ENCODE measurements at regions not wholly inside any gene's neighbourhood (a gene's known extent, or its start where the extent isn't known, plus 50 kb on each side); places are given as distances from the start of the nearest gene placed in this dataset.
"Not testable (repeated sequence)": the region's sequence is repeated elsewhere in the genome, so short reads cannot be mapped to it uniquely, and the experiment has no call there.

GRCh38 chr22:22180738-22181285 is 63.8 kb upstream of the VPREB1 start:
- CTCF ChIA-PET = interaction anchor here (1.5 to 9.7 kb wide), 4 partner anchors 13 to 24 kb away, joined by 3 to 57 read pairs (median 8); no protein-coding TSS in a partner anchor
- no peaks in the 10 kb centered on the region for H3K4me1 Mint-ChIP-seq (ENCODE audit: low read depth)
- peaks cover 37% of the 10 kb centered on the region for H3K27me3 Mint-ChIP-seq
- H3K9me3 Mint-ChIP-seq = no peaks in the 10 kb centered on the region
- no peaks in the 10 kb centered on the region for H3K36me3 Mint-ChIP-seq
- no peak for DNase-seq
- no peak overlapping the region for H3K4me3 Mint-ChIP-seq
- POLR2A ChIA-PET = no interaction called here
- no peak overlapping the region for H3K27ac Mint-ChIP-seq
- intact Hi-C loops (cut with micrococcal nuclease) = no loop called here

GRCh38 chr22:22179858-22180257 is 64.7 kb upstream of the VPREB1 start:
- no peak overlapping the region for H3K27ac Mint-ChIP-seq
- no peaks in the 10 kb centered on the region for H3K36me3 Mint-ChIP-seq
- H3K4me3 Mint-ChIP-seq = no peak overlapping the region
- POLR2A ChIA-PET = no interaction called here
- no peaks in the 10 kb centered on the region for H3K4me1 Mint-ChIP-seq (ENCODE audit: low read depth)
- DNase-seq = no peak
- CTCF ChIA-PET = interaction anchor here (0.7 to 9.7 kb wide), 7 partner anchors 14 to 119 kb away, joined by 3 to 57 read pairs (median 3); no protein-coding TSS in a partner anchor
- intact Hi-C loops (cut with micrococcal nuclease) = no loop called here
- peaks cover 36% of the 10 kb centered on the region for H3K27me3 Mint-ChIP-seq
- H3K9me3 Mint-ChIP-seq = no peaks in the 10 kb centered on the region

- Mint-ChIP-seq H3K27ac (no peak overlapping the region), H3K36me3 (no peaks in the 10 kb centered on the region), H3K4me3 (no peak overlapping the region), H3K9me3 (no peaks in the 10 kb centered on the region), H3K27me3 (peaks cover 34% of the 10 kb centered on the region), H3K4me1 (ENCODE audit: low read depth) (no peaks in the 10 kb centered on the region)
- ChIA-PET CTCF (interaction anchor here (1.5 to 9.7 kb wide), 4 partner anchors 22 to 118 kb away, joined by 3 to 57 read pairs (median 6); no protein-coding TSS in a partner anchor), POLR2A (no interaction called here)
- no peak for DNase-seq
- intact Hi-C loops (cut with micrococcal nuclease) = no loop called here
Measured at GRCh38 chr22:22178992-22179391, 65.6 kb upstream of the VPREB1 start.

GRCh38 chr22:22178355-22178965 is 66.1 kb upstream of the VPREB1 start:
- Mint-ChIP-seq H3K9me3 (no peaks in the 10 kb centered on the region), H3K4me3 (no peak overlapping the region), H3K4me1 (ENCODE audit: low read depth) (no peaks in the 10 kb centered on the region), H3K27ac (no peak overlapping the region), H3K27me3 (peaks cover 32% of the 10 kb centered on the region), H3K36me3 (no peaks in the 10 kb centered on the region)
- DNase-seq = no peak
- intact Hi-C loops (cut with micrococcal nuclease) = no loop called here
- ChIA-PET POLR2A (no interaction called here), CTCF (interaction anchor here (1.7 to 9.7 kb wide), 3 partner anchors 21 to 117 kb away, joined by 3 to 57 read pairs (median 9); no protein-coding TSS in a partner anchor)

GRCh38 chr22:22176929-22177616 is 67.5 kb upstream of the VPREB1 start:
- Mint-ChIP-seq H3K4me3 (no peak overlapping the region), H3K27ac (no peak overlapping the region), H3K9me3 (no peaks in the 10 kb centered on the region), H3K4me1 (ENCODE audit: low read depth) (no peaks in the 10 kb centered on the region), H3K27me3 (peaks cover 28% of the 10 kb centered on the region), H3K36me3 (no peaks in the 10 kb centered on the region)
- CTCF ChIA-PET = interaction anchor here (1.1 to 1.6 kb wide), 2 partner anchors 20 to 24 kb away, joined by 3 read pairs; no protein-coding TSS in a partner anchor
- POLR2A ChIA-PET = no interaction called here
- no peak for DNase-seq
- intact Hi-C loops (cut with micrococcal nuclease) = no loop called here

- H3K4me1 Mint-ChIP-seq (ENCODE audit: low read depth); H3K36me3 Mint-ChIP-seq; DNase-seq; H3K4me3 Mint-ChIP-seq; POLR2A ChIA-PET; intact Hi-C loops (cut with micrococcal nuclease); H3K27ac Mint-ChIP-seq; H3K9me3 Mint-ChIP-seq: not testable (repeated sequence)
- peaks cover 20% of the 10 kb centered on the region for H3K27me3 Mint-ChIP-seq
- CTCF ChIA-PET = interaction anchor here (1.1 kb wide), 1 partner anchor 25 kb away, joined by 3 read pairs; no protein-coding TSS in a partner anchor
Measured at GRCh38 chr22:22172896-22173628, 71.5 kb upstream of the VPREB1 start.

GRCh38 chr22:22171357-22172218 is 73.0 kb upstream of the VPREB1 start:
- CTCF ChIA-PET = interaction anchor here (1.1 to 1.9 kb wide), 2 partner anchors 26 to 29 kb away, joined by 3 to 4 read pairs; no protein-coding TSS in a partner anchor
- intact Hi-C loops (cut with micrococcal nuclease) = no loop called here
- POLR2A ChIA-PET = no interaction called here
- DNase-seq = no peak
- H3K4me3 Mint-ChIP-seq = no peak overlapping the region
- peaks cover 15% of the 10 kb centered on the region for H3K27me3 Mint-ChIP-seq
- H3K4me1 Mint-ChIP-seq (ENCODE audit: low read depth) = peaks cover 14% of the 10 kb centered on the region
- no peaks in the 10 kb centered on the region for H3K9me3 Mint-ChIP-seq
- H3K36me3 Mint-ChIP-seq = no peaks in the 10 kb centered on the region
- peak overlapping the region; percentile 13 for H3K27ac Mint-ChIP-seq

- DNase-seq = no peak
- no peak overlapping the region for H3K27ac Mint-ChIP-seq
- ChIA-PET CTCF (interaction anchor here (1.1 to 1.3 kb wide), 2 partner anchors 31 to 197 kb away, joined by 3 to 5 read pairs; no protein-coding TSS in a partner anchor), POLR2A (no interaction called here)
- no peaks in the 10 kb centered on the region for H3K9me3 Mint-ChIP-seq
- H3K4me3 Mint-ChIP-seq = no peak overlapping the region
- no peaks in the 10 kb centered on the region for H3K36me3 Mint-ChIP-seq
- H3K4me1 Mint-ChIP-seq (ENCODE audit: low read depth) = peaks cover 14% of the 10 kb centered on the region
- H3K27me3 Mint-ChIP-seq = peaks cover 9% of the 10 kb centered on the region
- intact Hi-C loops (cut with micrococcal nuclease) = no loop called here
Measured at GRCh38 chr22:22169923-22170322, 74.7 kb upstream of the VPREB1 start.

- ChIA-PET POLR2A (no interaction called here), CTCF (interaction anchor here (1.1 to 1.3 kb wide), 2 partner anchors 32 to 197 kb away, joined by 3 to 5 read pairs; no protein-coding TSS in a partner anchor)
- H3K4me1 Mint-ChIP-seq (ENCODE audit: low read depth) = peaks cover 14% of the 10 kb centered on the region
- no peaks in the 10 kb centered on the region for H3K9me3 Mint-ChIP-seq
- H3K36me3 Mint-ChIP-seq = no peaks in the 10 kb centered on the region
- peaks cover 11% of the 10 kb centered on the region for H3K27me3 Mint-ChIP-seq
- intact Hi-C loops (cut with micrococcal nuclease) = no loop called here
- H3K27ac Mint-ChIP-seq = no peak overlapping the region
- DNase-seq = no peak
- no peak overlapping the region for H3K4me3 Mint-ChIP-seq
Measured at GRCh38 chr22:22168941-22169867, 75.4 kb upstream of the VPREB1 start.

GRCh38 chr22:22168190-22168940 is 76.2 kb upstream of the VPREB1 start:
- Mint-ChIP-seq H3K27me3 (peaks cover 10% of the 10 kb centered on the region), H3K27ac (peak overlapping the region; percentile 51), H3K36me3 (no peaks in the 10 kb centered on the region), H3K4me1 (ENCODE audit: low read depth) (peaks cover 14% of the 10 kb centered on the region), H3K9me3 (no peaks in the 10 kb centered on the region), H3K4me3 (peak overlapping the region; percentile 16)
- no peak for DNase-seq
- intact Hi-C loops (cut with micrococcal nuclease) = no loop called here
- CTCF ChIA-PET = interaction anchor here (1.1 to 2.0 kb wide), 4 partner anchors 11 to 196 kb away, joined by 3 to 7 read pairs (median 4); no protein-coding TSS in a partner anchor
- POLR2A ChIA-PET = no interaction called here
